ENCODE measurements at regions not wholly inside any gene's neighbourhood (a gene's known extent, or its start where the extent isn't known, plus 50 kb on each side); places are given as distances from the start of the nearest gene placed in this dataset.

DNA sequence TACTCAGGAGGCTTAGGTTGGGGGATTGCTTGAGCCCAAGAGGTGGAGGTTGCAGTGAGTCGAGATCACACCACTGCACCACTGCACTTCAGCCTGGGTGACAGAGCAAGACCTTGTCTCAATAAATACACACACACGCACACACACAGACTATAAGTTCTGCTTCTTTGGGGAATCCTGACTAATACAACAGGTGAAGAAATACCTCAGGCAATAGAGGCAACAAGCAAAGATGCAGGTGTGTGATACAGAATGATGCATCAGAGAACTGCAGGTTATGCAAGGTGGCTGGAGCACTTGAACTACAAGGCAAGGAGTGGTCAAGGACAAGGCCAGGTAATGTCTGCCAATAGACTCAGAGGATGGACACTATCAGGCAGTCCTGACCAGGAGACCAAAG, 117.6 kb upstream of the ZNF678 start:
- Histone ChIP-seq H3K4me1 (ENCODE audit: insufficient read depth, low read length, poor library complexity, severe bottlenecking) (no peaks in the 10 kb centered on the region), H3K9me3 (ENCODE audit: insufficient read depth, low read depth, low read length) (no peaks in the 10 kb centered on the region), H3K79me2 (ENCODE audit: insufficient read depth, low read length) (no peaks in the 10 kb centered on the region), H3K36me3 (ENCODE audit: insufficient read depth, low read length) (no peaks in the 10 kb centered on the region), H3K9ac (ENCODE audit: low read depth, low read length, poor library complexity, severe bottlenecking) (no peak overlapping the region), H2AFZ (ENCODE audit: low read length) (no peak overlapping the region), H3K9me2 (replicated peaks; ENCODE audit: low read depth, low read length) (no peaks in the 10 kb centered on the region), H3K4me3 (ENCODE audit: low read length, poor library complexity, severe bottlenecking) (no peak overlapping the region), H4K20me1 (ENCODE audit: insufficient read depth, low read length, poor library complexity, severe bottlenecking) (no peaks in the 10 kb centered on the region), H3F3A (ENCODE audit: low read depth) (no peaks in the 10 kb centered on the region), H3K27me3 (ENCODE audit: insufficient read depth, low read length, poor library complexity, severe bottlenecking) (no peaks in the 10 kb centered on the region), H3K4me2 (ENCODE audit: low read depth, low read length, poor library complexity, severe bottlenecking) (no peak overlapping the region)
- no peak for TF ChIP-seq EZH2phosphoT487 (IDR thresholded peaks at IDR 0.05; ENCODE audit: borderline replicate concordance)
- TF ChIP-seq, protein P1, sequence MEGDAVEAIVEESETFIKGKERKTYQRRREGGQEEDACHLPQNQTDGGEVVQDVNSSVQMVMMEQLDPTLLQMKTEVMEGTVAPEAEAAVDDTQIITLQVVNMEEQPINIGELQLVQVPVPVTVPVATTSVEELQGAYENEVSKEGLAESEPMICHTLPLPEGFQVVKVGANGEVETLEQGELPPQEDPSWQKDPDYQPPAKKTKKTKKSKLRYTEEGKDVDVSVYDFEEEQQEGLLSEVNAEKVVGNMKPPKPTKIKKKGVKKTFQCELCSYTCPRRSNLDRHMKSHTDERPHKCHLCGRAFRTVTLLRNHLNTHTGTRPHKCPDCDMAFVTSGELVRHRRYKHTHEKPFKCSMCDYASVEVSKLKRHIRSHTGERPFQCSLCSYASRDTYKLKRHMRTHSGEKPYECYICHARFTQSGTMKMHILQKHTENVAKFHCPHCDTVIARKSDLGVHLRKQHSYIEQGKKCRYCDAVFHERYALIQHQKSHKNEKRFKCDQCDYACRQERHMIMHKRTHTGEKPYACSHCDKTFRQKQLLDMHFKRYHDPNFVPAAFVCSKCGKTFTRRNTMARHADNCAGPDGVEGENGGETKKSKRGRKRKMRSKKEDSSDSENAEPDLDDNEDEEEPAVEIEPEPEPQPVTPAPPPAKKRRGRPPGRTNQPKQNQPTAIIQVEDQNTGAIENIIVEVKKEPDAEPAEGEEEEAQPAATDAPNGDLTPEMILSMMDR (conservative IDR thresholded peaks at IDR 0.05; ENCODE audit: low read length): no peak

DNA sequence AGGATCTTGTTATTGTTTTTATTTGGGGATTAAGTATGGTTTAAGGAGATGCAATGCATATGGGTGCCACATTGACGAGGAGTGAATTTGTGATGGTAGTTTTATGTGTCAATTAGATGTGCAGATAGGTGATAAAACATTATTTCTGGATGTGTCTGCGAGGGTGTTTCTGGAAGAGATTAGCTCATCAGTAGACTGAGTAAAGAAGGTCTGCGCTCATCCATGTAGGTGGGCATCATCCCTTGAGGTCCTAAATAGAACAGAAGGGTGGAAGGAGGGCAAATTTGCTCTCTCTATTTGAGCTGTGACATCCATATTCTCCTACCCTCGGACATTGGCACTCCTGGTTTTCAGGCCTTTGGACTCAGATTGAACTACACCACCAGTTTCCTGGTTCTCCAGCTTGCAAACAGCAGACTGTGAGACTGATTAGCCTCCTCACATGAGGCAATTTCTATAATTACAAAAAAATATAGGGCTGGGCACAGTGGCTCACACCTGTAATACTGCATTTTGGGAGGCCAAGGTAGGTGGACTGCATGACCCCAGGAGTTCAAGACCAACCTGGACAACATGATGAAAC, 118.2 kb upstream of the ZNF678 start:
- no peak overlapping the region for H3K4me3 ChIP-seq (ENCODE audit: low read length, poor library complexity, severe bottlenecking)

DNA sequence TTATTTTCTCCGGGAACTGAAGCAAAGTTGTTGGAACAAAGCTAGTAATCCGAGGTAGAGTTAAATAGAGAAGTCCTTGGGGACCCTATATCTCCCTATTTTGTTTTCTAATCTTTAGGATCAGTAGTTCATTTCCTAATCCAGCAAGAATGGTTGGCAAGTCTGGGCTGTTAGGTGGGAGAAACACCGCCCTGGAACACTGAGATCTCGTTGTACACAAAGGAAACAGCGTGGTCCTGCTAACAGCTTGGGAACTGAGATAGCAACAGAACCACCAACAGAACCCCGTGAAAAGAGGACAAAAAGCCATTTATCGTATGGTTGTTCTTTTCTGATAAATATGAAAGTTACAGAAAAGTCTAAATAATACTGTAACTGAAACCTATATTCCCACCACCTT, 121.9 kb upstream of the CDC42BPA start:
- Histone ChIP-seq H3K9me2 (replicated peaks; ENCODE audit: low read depth, low read length) (no peaks in the 10 kb centered on the region), H3K4me3 (ENCODE audit: low read length, poor library complexity, severe bottlenecking) (no peak overlapping the region), H3K4me1 (ENCODE audit: insufficient read depth, low read length, poor library complexity, severe bottlenecking) (no peaks in the 10 kb centered on the region), H3K4me2 (ENCODE audit: low read depth, low read length, poor library complexity, severe bottlenecking) (no peak overlapping the region), H3K36me3 (ENCODE audit: insufficient read depth, low read length) (no peaks in the 10 kb centered on the region), H3K27me3 (ENCODE audit: insufficient read depth, low read length, poor library complexity, severe bottlenecking) (no peaks in the 10 kb centered on the region), H3K9me3 (ENCODE audit: insufficient read depth, low read depth, low read length) (no peaks in the 10 kb centered on the region), H4K20me1 (ENCODE audit: insufficient read depth, low read length, poor library complexity, severe bottlenecking) (no peaks in the 10 kb centered on the region), H2AFZ (ENCODE audit: low read length) (no peak overlapping the region), H3F3A (ENCODE audit: low read depth) (no peaks in the 10 kb centered on the region), H3K9ac (ENCODE audit: low read depth, low read length, poor library complexity, severe bottlenecking) (no peak overlapping the region), H3K79me2 (ENCODE audit: insufficient read depth, low read length) (no peaks in the 10 kb centered on the region)
- no peak for TF ChIP-seq EZH2phosphoT487 (IDR thresholded peaks at IDR 0.05; ENCODE audit: borderline replicate concordance)
- TF ChIP-seq, protein P1 (conservative IDR thresholded peaks at IDR 0.05; ENCODE audit: low read length): no peak

More for the DNA sequence above, 118.2 kb upstream of the ZNF678 start:
- H3K27me3 ChIP-seq (ENCODE audit: insufficient read depth, low read length, poor library complexity, severe bottlenecking): no peaks in the 10 kb centered on the region
- TF ChIP-seq EZH2phosphoT487 (IDR thresholded peaks at IDR 0.05; ENCODE audit: borderline replicate concordance): no peak
- TF ChIP-seq, protein P1 (conservative IDR thresholded peaks at IDR 0.05; ENCODE audit: low read length): no peak
- no peak overlapping the region for H3K9ac ChIP-seq (ENCODE audit: low read depth, low read length, poor library complexity, severe bottlenecking)
- no peaks in the 10 kb centered on the region for H3F3A ChIP-seq (ENCODE audit: low read depth)
- no peak overlapping the region for H3K4me2 ChIP-seq (ENCODE audit: low read depth, low read length, poor library complexity, severe bottlenecking)
- no peaks in the 10 kb centered on the region for H4K20me1 ChIP-seq (ENCODE audit: insufficient read depth, low read length, poor library complexity, severe bottlenecking)
- no peaks in the 10 kb centered on the region for H3K9me3 ChIP-seq (ENCODE audit: insufficient read depth, low read depth, low read length)
- no peaks in the 10 kb centered on the region for H3K4me1 ChIP-seq (ENCODE audit: insufficient read depth, low read length, poor library complexity, severe bottlenecking)
- no peaks in the 10 kb centered on the region for H3K79me2 ChIP-seq (ENCODE audit: insufficient read depth, low read length)
- H2AFZ ChIP-seq (ENCODE audit: low read length): no peak overlapping the region
- H3K36me3 ChIP-seq (ENCODE audit: insufficient read depth, low read length): no peaks in the 10 kb centered on the region
- H3K9me2 ChIP-seq (replicated peaks; ENCODE audit: low read depth, low read length): no peaks in the 10 kb centered on the region

Measured in Loucy (cell line).